ENCODE measurements at regions not wholly inside any gene's neighbourhood (a gene's known extent, or its start where the extent isn't known, plus 50 kb on each side); places are given as distances from the start of the nearest gene placed in this dataset.

- TF ChIP-seq CTCF (IDR thresholded peaks at IDR 0.05) = no peak
- TF ChIP-seq POLR2A (IDR thresholded peaks at IDR 0.05) = no peak
- ATAC-seq = peak; percentile 55 to 65 (median 61)
- Histone ChIP-seq H3K27ac (no peak overlapping the region), H3K36me3 (no peaks in the 10 kb centered on the region), H3K27me3 (no peaks in the 10 kb centered on the region), H3K4me1 (peaks cover 0 to 21% (median 6%) of the 10 kb centered on the region in 4 donors), H3K9me3 (no peaks in the 10 kb centered on the region), H3K4me3 (no peak overlapping the region)
- intact Hi-C loops (cut with DNase I) = no loop called here
- no peak for DNase-seq
- 44% methylated on average over 9 of the region's 9 CpGs for WGBS (ENCODE audit: insufficient coverage, low coverage, low lambda C conversion rate, missing lambda C conversion rate)
These were observed 247.5 kb upstream of the GOLIM4 start for GRCh38 chr3:168342946-168343850.

GRCh38 chr3:168341956-168342936 lies 246.5 kb upstream of the GOLIM4 start:
- intact Hi-C loops (cut with DNase I) = no loop called here
- peak in 1 of 3 donors; percentile 20 for DNase-seq
- ATAC-seq = peak; percentile 79 to 86 (median 81)
- H3K9me3 ChIP-seq = no peaks in the 10 kb centered on the region
- no peak overlapping the region for H3K4me3 ChIP-seq
- peaks cover 0 to 21% (median 6%) of the 10 kb centered on the region in 4 donors for H3K4me1 ChIP-seq
- H3K27ac ChIP-seq = no peak overlapping the region
- TF ChIP-seq POLR2A (IDR thresholded peaks at IDR 0.05) = no peak
- TF ChIP-seq CTCF (IDR thresholded peaks at IDR 0.05) = no peak
- WGBS (ENCODE audit: insufficient coverage, low coverage, low lambda C conversion rate, missing lambda C conversion rate) = 21% methylated on average over 1 of the region's 2 CpGs
- no peaks in the 10 kb centered on the region for H3K36me3 ChIP-seq
- H3K27me3 ChIP-seq = no peaks in the 10 kb centered on the region

DNA sequence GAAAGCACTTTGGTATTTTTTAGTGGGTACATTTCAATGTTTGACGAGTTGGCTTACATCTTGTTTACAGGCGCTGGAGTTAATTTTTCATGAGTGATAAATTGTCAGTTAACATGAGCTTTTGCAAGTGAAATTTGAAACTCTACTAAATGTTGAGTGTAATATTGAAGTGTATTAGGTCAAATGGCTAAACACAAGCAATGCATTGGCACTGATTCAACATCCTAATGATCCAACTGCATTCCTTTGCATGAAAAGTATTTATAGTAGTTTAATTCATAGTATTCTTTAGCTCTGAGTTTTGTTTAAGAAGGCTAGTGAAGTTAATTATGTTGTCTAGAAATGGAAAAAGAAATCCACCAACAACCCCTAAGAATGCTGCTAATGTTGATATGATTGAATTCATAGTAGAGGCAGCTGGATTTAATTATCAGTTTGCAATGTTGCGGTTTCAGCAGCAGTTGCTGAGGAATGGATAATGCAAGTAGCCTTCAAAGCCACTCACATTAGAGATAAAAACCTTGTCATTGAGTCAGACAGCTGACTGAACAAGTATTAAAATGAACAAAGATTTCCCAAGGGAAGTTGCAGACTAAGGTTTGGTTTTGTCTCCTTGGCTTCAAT lies 245.6 kb upstream of the GOLIM4 start:
- intact Hi-C loops (cut with DNase I) = no loop called here
- Histone ChIP-seq H3K4me1 (peaks cover 0 to 21% (median 6%) of the 10 kb centered on the region in 4 donors), H3K27ac (no peak overlapping the region), H3K36me3 (no peaks in the 10 kb centered on the region), H3K27me3 (no peaks in the 10 kb centered on the region), H3K4me3 (no peak overlapping the region), H3K9me3 (no peaks in the 10 kb centered on the region)
- TF ChIP-seq CTCF (IDR thresholded peaks at IDR 0.05) = no peak
- 19% methylated on average over 3 of the region's 3 CpGs for WGBS (ENCODE audit: insufficient coverage, low coverage, low lambda C conversion rate, missing lambda C conversion rate)
- ATAC-seq (peak in 1 of 4 donors; percentile 16), DNase-seq (no peak)

- Histone ChIP-seq H3K4me3 (no peak overlapping the region), H3K9me3 (no peaks in the 10 kb centered on the region), H3K27me3 (no peaks in the 10 kb centered on the region), H3K27ac (no peak overlapping the region), H3K4me1 (peaks cover 0 to 21% (median 6%) of the 10 kb centered on the region in 4 donors), H3K36me3 (no peaks in the 10 kb centered on the region)
- intact Hi-C loops (cut with DNase I) = no loop called here
- TF ChIP-seq CTCF (IDR thresholded peaks at IDR 0.05) (no peak), POLR2A (IDR thresholded peaks at IDR 0.05) (no peak)
- WGBS (ENCODE audit: insufficient coverage, low coverage, low lambda C conversion rate, missing lambda C conversion rate) = 67% methylated on average over 1 of the region's 1 CpG
- no peak for ATAC-seq
- no peak for DNase-seq
These were observed 242.4 kb upstream of the GOLIM4 start for GRCh38 chr3:168338161-168338560.

All from right lobe of liver (tissue), 6 donors.